ENCODE measurements at regions not wholly inside any gene's neighbourhood (a gene's known extent, or its start where the extent isn't known, plus 50 kb on each side); places are given as distances from the start of the nearest gene placed in this dataset.
"Not testable (repeated sequence)": the region's sequence is repeated elsewhere in the genome, so short reads cannot be mapped to it uniquely, and the experiment has no call there.

DNA sequence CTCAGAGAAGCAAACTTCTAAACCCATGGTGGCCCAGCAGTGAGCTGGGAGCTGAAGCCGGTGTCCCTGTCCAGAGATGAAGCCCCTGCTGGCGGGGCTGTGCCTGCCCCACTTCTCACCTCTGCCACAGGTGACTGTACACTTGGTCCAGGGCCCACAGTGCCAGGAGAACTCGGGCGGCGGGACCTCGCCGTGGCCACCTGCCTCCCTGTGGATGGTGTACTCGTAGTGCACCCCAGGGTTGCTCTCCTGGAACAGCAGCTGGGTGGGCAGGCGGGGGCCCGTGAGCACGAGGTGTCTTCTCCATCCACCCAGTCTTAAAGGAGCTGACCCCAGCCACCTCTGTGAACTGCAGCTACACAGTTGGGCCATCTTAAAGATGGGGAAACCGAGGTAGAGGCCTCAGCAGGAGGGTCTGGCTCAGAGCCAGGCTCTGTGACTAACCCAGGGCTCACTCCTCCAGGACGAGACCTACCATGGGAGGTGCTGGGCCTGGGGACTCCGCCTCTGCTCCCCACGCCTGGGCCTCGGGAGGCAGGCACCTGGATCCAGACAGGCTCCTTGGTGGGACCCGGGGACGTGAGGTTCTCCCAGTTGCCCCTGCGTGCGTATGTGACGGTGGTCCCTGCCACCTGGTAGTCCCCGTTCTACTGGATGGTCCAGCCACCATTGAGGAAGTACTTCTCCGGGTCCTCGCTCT is 113.1 kb upstream of the AKAP13 start:
- not testable (repeated sequence) for DNase-seq

DNA sequence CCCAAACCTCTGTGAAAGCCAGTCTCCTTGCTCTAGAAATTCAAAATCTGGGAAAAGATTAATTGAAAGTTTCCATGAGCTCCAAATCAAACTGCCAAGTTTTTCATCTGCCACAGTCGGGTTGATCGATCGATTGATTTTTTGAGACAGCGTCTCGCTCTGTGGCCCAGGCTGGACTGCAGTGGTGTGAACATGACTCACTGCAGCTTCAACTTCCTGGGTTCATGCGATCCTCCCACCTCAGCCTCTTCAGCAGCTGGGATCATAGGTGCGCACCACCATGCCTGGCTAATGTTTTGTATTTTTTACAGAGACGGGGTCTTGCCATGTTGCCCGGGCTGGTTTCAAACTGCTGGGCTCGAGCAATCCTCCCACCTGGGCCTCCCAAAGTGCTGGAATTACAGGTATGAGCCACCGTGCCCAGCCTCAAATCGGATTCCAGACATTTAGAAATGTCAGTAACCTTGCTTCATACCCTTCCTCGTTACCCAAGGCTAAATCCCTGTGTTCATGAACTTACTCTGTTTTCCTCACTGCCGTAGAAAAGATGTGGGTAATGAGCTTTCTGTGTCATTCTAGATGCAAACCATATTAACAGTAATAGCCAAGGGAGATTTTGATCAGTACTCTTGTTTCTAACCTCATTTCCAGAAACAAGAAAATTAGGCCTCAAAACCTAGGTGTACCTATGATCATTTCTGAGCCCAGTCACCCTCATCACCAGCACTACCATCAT is 105.9 kb upstream of the AKAP13 start:
- no peak for DNase-seq

DNA sequence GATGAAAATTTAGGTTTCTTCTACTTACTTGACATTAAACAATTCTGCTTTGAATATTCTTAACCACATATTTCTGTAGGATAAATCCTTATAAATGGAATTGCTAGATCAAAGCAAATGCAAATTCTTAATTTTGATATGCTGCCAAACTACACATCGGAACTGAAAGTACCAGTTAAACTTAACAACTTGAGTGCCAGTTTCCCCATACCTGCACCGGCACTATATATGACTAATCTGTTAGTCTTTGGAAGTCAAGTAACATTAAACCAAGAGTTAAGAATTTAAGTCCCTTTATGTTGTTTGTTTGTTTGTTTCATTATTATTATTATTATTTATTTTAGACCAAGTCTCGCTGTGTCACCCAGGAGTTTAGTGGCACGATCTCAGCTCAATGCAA is 103.9 kb upstream of the AKAP13 start:
- DNase-seq, result no peak

DNA sequence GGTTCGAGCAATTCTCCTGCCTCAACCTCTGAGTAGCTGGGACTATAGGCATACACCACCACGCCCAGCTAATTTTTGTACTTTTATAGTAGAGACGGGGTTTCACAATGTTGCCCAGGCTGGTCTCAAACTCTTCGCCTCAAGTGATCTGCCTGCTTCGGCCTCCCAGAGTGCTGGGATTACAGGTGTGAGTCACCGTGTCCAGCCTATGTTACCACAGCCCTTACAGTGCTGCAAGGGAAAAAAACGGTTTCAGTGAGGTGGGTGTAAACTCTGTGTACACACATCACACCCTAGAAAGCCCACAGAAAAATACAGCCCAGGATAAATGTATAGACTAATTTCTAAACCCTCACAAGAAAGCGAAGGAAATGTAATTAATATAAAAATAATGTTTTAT is 103.5 kb upstream of the AKAP13 start:
- DNase-seq, result no peak

DNA sequence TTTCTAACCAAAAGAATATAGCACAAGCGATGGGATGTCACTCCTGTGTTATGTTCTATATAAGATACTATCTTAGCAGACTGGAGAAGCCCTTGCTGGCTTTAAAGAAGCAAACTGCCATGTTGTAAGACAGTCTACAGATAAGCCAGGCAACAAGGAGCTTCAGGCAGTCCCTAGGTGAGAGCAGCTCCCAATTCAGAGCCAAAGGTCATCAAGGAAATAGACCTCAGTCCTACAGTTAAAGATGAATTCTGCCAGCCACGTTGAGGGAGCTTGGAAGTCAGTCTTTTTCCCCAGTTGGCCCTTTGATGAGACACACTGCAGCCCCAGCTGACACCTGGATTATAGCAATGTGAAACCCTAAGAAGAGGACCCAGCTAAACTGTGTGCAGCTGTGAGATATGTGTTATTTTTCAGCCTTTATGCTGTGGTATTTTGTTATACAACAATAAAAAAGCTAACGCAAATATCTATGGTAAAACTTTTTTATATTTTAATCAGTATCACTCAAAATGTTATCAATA is 102.5 kb upstream of the AKAP13 start:
- DNase-seq, result no peak

DNA sequence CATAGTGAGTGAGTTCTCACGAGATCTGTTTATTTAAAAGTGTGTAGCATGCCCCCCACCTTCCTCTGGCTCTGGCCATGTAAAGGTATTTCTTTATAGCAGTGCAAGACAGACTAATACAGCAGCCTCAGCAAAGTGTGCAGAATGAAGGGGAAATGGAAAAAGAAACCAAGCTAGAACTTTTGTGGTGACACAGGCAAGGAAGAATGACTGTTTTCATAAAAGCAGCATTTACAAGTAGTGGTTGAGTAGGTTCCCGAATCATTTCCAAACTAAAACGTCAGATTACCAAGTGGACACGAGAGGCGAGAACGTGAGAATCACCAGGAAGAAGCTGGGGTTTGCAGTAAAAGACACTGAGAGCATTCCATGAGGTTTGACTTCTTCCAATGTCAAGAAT is 100.2 kb upstream of the AKAP13 start:
- peak; percentile 10 for DNase-seq

DNA sequence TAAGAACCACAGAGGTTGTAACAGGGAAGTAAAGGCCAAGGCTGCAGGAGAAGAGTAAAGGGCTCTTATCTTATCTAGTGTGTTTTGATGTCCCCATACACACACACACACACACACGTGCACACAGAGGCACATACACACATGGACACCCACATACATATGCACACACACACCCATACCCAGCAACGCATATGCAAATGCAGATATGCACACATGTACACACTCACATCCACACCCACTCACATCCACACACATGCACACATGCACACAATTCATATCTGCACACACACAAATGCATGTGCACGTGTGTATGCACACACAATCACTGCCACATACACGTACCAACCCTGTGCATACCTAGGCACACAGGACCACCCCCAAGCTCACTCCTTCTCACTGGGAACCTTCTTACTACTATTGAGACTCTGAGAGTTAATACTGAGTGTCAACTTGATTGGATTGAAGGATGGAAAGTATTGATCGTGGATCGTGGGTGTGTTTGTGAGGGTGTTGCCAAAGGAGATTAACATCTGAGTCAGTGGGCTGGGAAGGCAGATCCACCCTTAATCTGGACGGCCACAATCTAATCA is 99.0 kb upstream of the AKAP13 start:
- no peak for DNase-seq

DNA sequence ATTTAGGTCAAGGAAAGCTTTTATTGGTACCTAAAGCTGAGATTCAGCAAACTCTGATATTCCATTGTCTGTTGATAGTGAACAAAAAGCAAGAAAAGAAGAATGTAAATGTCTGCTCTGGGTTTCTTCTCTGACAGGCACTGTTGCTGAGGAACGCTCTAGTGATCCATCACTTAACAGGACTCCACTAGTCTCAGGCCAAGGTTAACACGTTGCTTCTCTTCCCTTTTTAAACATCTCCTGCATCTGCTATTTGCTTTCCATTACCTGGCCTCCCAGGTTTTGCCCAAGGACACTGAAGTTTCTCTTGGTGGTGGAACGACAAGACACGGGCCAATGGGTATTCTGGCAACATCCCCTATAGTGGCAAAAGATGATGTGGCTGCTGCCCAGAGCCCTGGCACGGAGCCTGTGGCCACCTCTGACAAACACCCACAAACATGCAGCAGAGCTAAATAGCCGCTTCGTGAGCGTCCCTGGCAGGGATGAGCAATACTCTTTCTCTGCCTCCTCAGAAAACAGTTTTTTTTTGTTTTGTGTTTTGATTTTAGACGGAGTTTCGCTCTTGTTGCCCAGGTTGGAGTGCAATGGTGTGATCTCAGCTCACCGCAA is 97.8 kb upstream of the AKAP13 start:
- DNase-seq, result no peak

DNA sequence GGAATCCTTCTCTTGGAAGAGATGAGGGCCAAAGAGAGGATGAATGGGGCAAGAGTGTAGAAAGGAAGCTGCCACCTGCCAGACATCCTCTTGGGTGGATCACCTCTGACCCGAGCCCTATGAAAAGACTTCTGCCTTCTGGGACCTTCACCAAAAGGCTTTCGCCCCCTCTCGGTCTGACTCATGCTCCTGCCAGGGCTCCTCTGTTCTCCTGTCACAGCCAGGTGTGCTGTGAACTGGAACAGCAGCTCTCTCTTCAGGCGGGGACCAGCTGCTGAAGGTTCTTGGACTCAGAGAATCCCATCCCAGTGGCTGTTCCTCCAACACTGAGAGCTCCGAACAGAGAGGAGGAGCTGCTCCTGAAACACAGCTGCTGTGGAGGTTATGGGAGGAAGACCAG is 96.6 kb upstream of the AKAP13 start:
- DNase-seq, result not testable (repeated sequence)

DNA sequence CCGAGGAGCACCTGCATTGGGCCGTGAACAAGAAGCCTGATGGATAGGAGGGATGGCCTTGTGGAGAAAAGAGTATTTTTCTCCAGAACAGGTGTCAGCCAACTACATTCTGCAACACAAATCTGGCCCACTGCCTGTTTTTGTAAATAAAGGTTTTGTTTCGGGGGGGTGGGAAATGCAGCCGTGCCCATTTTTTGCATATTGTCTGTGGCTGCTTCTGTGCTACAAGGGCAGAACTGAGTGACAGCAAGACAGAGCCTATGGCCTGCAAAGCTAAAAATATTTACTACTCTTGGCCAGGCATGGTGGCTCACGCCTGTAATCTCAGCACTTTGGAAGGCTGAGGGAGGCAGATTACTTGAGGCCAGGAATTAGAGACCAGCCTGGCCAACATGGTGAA is 95.9 kb upstream of the AKAP13 start:
- no peak for DNase-seq

DNA sequence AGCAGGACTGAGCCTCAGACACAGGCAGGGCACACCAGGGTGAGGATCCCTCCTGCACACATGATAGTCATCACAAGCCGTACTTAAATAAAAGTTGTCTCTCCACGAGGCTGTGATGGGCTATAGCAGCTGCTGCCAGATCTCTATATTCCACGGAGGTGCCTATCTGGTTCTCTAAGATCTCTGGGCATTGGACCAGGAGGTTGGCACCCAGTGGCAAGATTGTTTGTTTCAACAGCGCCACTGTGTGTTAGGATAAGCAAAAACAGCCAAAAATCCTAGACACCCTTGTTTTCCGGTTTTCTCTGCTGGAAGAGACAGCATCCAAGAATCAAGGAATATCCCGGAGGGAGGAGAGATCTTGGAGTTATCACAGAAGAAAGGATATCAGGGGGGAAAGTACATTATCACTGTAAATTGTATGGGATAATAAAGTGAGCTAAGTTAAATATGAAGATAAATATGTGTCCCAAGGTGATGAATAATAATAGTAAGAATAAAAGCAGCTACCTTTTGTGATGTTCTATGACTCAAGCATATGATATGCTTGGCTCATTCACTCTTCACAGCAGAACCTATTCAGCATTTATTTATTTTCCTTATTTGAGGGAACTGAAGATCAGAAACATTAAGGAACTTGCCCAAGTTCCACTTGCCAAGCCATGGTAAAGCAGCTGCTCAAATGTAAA is 90.6 kb upstream of the AKAP13 start:
- peak; percentile 35 for DNase-seq

DNA sequence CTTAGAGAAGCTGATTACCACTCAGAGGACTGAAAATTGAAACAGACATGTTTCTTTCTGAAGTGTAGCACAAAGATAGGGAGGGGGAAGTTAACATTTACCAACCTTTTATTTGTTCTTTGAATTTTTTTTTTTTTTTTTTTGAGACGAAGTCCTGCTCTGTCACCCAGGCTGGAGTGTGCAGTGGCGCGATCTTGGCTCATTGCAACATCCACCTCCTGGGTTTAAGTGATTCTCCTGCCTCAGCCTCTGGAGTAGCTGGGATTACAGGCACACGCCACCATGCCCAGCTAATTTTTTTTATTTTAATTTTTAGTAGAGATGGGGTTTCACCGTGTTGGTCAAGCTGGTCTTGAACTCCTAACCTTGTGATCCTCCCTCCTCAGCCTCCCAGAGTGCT is 87.8 kb upstream of the AKAP13 start:
- not testable (repeated sequence) for DNase-seq

DNA sequence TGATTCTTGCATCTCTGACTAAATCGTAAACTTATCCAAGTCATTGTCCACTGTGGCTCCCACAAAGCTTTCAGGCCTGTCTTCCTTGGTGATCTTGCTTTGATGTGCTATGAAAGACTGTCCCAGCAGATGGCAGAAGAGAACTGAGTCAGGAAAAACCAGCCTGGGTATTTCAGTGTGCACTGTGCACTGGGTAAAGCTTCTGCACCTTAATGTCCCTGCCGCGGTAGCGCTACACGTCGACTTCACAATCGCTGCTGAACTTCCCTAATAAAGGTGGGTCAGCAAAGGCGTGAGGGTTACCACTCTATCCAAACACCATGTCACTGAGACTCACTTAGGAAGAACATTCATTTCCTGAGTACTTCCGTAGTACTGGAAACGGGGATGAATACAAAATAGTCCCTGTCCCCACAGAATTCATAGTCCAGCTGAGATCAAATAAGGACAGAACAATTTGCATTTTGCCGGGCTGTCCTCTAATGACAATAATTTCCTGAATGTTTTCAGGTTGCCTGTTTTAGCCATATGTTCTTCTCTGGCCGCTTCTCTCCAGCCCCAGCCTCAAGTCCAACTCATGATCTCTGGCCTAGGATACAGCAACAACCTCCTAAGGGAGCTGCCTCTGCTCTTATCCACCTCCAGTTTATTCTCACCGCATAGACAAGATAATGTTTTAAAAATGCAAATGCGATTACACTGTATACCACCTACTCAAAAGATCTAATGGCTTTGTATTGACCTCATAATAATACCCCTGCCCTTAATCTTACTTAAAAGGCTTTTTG is 83.6 kb upstream of the AKAP13 start:
- peak; percentile 68 for DNase-seq

DNA sequence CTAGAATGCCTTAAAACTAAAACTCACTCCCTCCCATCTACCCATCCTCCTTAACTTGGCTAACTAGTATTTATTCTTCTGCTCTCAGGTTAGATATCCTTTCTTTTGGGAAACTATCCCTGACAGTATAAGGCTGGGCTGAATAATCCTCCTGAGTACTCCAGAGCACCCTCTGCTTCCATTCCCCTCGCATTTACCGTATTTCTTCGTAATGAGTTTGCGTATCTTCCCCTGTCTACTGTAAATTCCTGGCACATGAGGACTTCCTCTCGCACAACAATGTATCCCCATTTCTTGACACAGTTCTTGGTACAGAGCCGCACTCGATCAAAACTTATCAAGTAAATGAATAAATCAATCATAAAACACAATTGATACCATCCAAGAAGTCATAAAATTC is 82.9 kb upstream of the AKAP13 start:
- no peak for DNase-seq

DNA sequence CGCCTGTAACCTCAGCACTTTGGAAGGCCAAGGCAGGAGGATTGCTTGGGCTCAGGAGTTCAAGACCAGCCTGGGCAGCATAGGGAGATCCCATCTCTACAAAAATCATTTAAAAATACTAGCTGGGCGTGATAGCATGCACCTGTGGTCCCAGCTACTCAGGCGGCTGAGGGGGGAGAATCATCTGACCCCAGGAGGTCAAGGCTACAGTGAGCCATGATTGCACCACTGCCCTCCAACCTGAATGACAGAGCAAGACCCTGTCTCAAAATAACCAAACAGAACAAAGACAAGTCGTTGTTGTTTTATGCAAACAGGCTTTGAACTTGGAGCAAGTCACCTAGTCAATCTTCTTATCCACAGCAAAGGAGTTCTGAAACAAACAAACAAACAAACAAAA is 82.0 kb upstream of the AKAP13 start:
- DNase-seq, result no peak

DNA sequence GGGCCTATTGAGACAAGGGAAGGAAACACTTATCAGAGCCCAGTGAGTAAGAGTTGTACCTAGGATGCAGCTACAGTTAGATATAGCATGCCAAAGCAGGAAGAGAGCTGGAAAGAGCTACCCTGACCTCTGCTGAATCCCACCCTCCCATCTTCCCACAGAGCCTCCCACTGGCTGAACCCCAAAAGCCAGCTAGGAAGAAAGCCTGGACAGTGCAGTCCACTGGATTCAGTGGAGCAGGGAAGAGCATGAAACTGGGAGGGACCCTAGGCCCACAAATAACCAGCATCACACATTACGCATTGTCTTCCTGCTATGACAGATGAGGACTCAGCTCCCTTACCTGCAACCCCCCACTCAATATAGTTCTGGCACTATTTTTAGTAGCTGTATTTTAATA is 81.5 kb upstream of the AKAP13 start:
- DNase-seq, result no peak

DNA sequence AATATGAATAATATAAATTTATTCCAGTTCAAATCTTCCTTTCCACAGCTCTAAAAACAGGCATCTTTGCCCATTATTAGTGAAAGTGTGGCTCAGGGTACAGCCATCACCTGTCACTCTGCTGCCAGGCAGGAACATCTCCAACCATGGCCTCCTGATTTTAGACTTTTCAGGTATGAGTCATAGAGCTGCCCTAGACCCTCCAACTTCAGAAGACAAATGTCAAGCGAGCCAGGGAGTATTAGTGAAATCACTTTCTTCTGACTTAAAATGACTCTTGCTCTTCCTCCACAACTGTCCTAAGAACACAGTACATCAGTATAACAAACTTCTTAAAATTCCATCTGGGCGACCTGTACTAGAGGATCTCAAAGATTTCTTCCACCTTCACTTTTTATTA is 78.1 kb upstream of the AKAP13 start:
- no peak for DNase-seq

DNA sequence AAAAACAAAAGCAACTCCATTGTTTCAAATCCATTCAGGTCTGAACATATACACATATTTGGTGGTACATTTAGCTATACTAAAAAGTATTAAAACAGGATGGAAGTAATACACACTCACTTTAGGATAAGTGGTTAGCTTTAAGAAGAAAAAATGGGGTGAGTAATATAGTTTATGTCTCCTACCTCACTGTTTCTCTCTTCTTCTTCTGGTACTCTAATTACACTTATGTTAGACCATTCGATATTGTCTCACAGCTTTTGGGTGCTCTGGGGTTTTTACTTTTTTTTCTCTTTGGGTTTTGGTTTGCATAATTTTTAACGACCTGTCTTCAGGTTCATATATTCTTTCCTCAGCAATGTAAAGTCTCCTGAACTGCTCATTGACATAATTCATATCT is 75.4 kb upstream of the AKAP13 start:
- DNase-seq, result no peak

DNA sequence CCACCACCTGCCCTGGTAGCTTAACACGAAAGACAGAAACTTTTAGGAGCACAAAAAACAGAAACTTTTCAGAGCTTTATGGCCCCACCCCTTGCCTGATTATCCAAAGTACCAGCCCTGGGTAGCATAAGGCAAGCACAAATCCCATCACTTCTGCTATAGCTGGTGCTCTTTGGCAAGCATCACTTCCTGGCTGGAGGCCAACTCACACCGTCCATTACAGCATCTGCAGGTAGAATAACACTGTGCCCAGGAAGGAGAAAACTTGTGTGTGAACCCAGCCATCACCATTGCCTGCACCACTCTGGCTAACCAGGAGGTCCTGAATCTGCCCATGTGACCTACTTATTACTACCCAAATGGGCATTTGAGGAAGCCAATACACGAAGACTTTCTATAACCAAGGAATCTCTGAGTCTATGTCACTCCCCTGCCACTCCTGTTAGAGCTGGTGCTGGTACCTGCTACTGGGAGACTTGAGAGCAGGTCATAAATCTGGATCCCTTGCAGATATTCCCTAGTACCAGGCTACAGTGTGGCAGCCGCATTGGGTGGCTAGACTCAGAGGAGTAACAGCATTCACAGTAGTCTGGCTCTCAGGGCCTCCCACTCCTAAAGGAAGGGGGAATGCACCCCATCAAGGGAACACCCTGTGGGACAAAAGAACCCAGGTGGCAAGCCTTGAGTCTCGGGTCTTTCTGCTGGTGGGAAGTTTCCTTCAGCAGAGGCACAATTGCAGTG is 73.3 kb upstream of the AKAP13 start:
- no peak for DNase-seq

DNA sequence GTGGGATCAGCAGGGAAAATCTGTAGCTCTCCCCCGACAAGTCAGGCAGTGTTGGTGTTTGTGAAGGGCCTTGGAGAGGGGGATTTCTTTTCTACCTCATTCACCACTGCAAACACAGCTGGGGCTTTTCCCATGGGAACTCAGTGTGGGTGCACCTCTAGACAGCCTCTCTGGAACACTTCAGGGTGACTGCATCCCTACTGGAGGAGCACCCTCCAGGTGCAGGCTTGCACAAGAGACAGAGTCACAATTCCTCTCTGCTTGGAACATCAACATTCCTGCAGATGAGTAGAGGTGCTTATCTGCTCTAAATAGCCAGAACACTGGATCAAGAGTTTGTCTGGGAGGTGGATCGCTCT is 72.7 kb upstream of the AKAP13 start:
- no peak for DNase-seq

DNA sequence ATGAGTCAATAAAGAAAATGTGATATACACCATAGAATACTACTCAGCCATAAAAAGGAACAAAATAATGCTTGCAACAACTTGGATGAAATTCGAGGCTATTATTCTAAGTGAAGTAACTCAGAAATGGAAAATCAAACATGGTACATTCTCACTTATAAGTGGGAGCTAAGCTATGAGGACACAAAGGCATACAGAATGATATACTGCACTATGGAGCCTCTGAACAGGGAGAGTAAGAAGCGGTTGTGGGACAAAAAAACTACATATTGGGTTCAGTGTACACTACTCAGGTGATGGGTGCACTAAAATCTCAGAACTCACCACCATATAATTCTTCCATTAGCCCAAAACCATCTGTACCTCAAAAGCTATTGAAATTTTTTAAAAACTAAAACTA is 68.8 kb upstream of the AKAP13 start:
- DNase-seq, result no peak

DNA sequence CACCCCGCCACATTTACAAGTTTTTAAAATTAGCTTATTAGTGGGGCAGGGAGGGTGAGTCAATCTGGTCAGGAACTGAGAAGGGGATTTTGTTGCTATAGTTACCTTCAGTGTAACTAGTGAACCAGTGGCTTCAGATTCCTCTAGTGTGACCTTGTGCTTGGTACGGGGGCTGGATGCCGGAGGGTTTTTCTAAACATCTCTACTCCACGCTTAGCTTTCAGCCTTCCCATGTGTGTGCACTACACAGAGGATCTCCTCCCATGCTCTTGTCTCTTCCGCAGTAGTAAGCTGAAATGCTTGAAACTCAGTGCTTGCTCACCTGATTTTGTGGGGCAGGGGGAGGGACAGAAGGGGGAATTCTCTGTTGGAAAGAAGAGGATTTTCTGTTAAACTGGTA is 67.9 kb upstream of the AKAP13 start:
- peak; percentile 81 for DNase-seq

Measured in inflammatory macrophage treated with lipopolysaccharide for 4 hours (primary cell).